ENCODE measurements at regions not wholly inside any gene's neighbourhood (a gene's known extent, or its start where the extent isn't known, plus 50 kb on each side); places are given as distances from the start of the nearest gene placed in this dataset.
A peak's percentile ranks its signal among the peaks of the same experiment; 100 is the strongest.

GRCh38 chr2:196489371-196489770 is 150.1 kb upstream of the CCDC150 start:
- Histone ChIP-seq H2AFZ (ENCODE audit: low read length) (no peak overlapping the region), H2BK120ac (ENCODE audit: low read depth, low read length, poor library complexity, severe bottlenecking) (no peak overlapping the region), H4K5ac (ENCODE audit: insufficient read length, low read depth, low read length) (no peak overlapping the region), H4K8ac (replicated peaks; ENCODE audit: insufficient read length, low read depth, low read length) (no peak overlapping the region), H3K27ac (ENCODE audit: insufficient read length, low read depth, low read length) (no peak overlapping the region), H4K20me1 (ENCODE audit: control insufficient read depth, insufficient read depth, insufficient read length) (no peaks in the 10 kb centered on the region), H3K4ac (ENCODE audit: low read depth, low read length) (no peak overlapping the region), H3K56ac (ENCODE audit: insufficient read length, low read depth, low read length) (no peak overlapping the region), H3K27me3 (ENCODE audit: insufficient read depth, low read length) (no peaks in the 10 kb centered on the region), H3K23ac (ENCODE audit: insufficient read length, low read depth, low read length) (no peak overlapping the region), H2BK12ac (ENCODE audit: insufficient read length, low read depth, low read length) (no peak overlapping the region), H3T11ph (ENCODE audit: low read length) (no peak overlapping the region), H3K79me2 (ENCODE audit: insufficient read depth, low read length) (no peaks in the 10 kb centered on the region), H2BK5ac (ENCODE audit: insufficient read length, low read length) (no peak overlapping the region), H3K9me3 (ENCODE audit: control insufficient read depth, low read depth, low read length) (no peaks in the 10 kb centered on the region), H2AK5ac (ENCODE audit: insufficient read length, low read length) (no peak overlapping the region), H2BK15ac (ENCODE audit: low read depth, low read length) (no peak overlapping the region), H3K4me2 (ENCODE audit: insufficient read depth, insufficient read length, low read length) (no peak overlapping the region), H3K79me1 (ENCODE audit: insufficient read depth, low read depth, low read length, poor library complexity, severe bottlenecking) (no peaks in the 10 kb centered on the region), H3K9ac (ENCODE audit: extremely low read depth, insufficient read length, low read length) (no peak overlapping the region), H4K91ac (ENCODE audit: insufficient read length, low read depth, low read length) (no peak overlapping the region), H3K4me1 (ENCODE audit: insufficient read depth, low read length) (no peaks in the 10 kb centered on the region), H2BK20ac (ENCODE audit: low read depth, low read length, poor library complexity, severe bottlenecking) (no peak overlapping the region), H3K23me2 (ENCODE audit: insufficient read length, low read depth, low read length, poor library complexity, severe bottlenecking) (no peaks in the 10 kb centered on the region), H3K14ac (ENCODE audit: insufficient read depth, low read length) (no peak overlapping the region), H3K18ac (ENCODE audit: insufficient read length, low read depth, low read length) (no peak overlapping the region)
- peak overlapping the region in 1 of 3 experiments; percentile 36; a peak in 1 of 7 replicates for H3K27ac Mint-ChIP-seq
- no CpG with 5 or more reads among the region's 1 CpG for WGBS (ENCODE audit: extremely low coverage, insufficient read length, low lambda C conversion rate)
- DNase-seq, result no peak
- no peaks in the 10 kb centered on the region for H3K27me3 Mint-ChIP-seq (ENCODE audit: low read depth)
- H3K4me1 Mint-ChIP-seq, result peaks cover 19 to 20% of the 10 kb centered on the region in 2 experiments
- H3K4me3 Mint-ChIP-seq, result no peak overlapping the region
- no peak for TF ChIP-seq CTCF (conservative IDR thresholded peaks at IDR 0.05)
- peaks cover 2 to 4% of the 10 kb centered on the region in 2 experiments; a peak in 2 of 5 replicates for H3K9me3 Mint-ChIP-seq
- H3K36me3 Mint-ChIP-seq (ENCODE audit: insufficient read depth in 1 of 3, low read depth in 3 of 3), result peaks cover 2 to 13% (median 3%) of the 10 kb centered on the region in 3 experiments; a peak in 2 of 7 replicates

Measured in H9 (cell line).